AG10803 (cell line): ENCODE measurements at regions not wholly inside any gene's neighbourhood (a gene's known extent, or its start where the extent isn't known, plus 50 kb on each side); places are given as distances from the start of the nearest gene placed in this dataset.

Experiments used
- DNase-seq: peaks from one replicate; pipeline ENCODE4 v3.0.0; 2010; ENCODE audit warnings: low read depth
- H3K4me3 ChIP-seq: 2 replicates; pipeline ENCODE4 v1.5.1; 2011; ENCODE audit warnings: mild to moderate bottlenecking, low read length, control low read depth
- CTCF ChIP-seq: conservative IDR thresholded peaks from 2 replicates; pipeline ENCODE4 v1.5.1; 2011; ENCODE audit warnings: mild to moderate bottlenecking, low read length, control low read depth, inconsistent platforms

GRCh38 chr6:137363805-137364138, 130.4 kb downstream of the OLIG3 start:
- no peak overlapping the region for H3K4me3 ChIP-seq
- no peak for TF ChIP-seq CTCF
- peak; percentile 18 for DNase-seq

- DNase-seq = no peak
- no peak overlapping the region for H3K4me3 ChIP-seq
- TF ChIP-seq CTCF = no peak
Measured at GRCh38 chr6:137362878-137363804, 131.1 kb downstream of the OLIG3 start.

- no peak overlapping the region for H3K4me3 ChIP-seq
- DNase-seq = peak; percentile 25
- no peak for TF ChIP-seq CTCF
Measured at GRCh38 chr6:137361701-137362100, 132.5 kb downstream of the OLIG3 start.

- DNase-seq = no peak
- TF ChIP-seq CTCF = no peak
- H3K4me3 ChIP-seq = no peak overlapping the region
Measured at GRCh38 chr6:137358273-137358672, 135.9 kb downstream of the OLIG3 start.

- TF ChIP-seq CTCF = no peak
- no peak overlapping the region for H3K4me3 ChIP-seq
- no peak for DNase-seq
Measured at GRCh38 chr6:137357948-137358266, 136.3 kb downstream of the OLIG3 start.

GRCh38 chr6:137357263-137357947, 136.8 kb downstream of the OLIG3 start:
- DNase-seq = no peak
- no peak for TF ChIP-seq CTCF
- no peak overlapping the region for H3K4me3 ChIP-seq
